A549 (cell line): ENCODE measurements at regions not wholly inside any gene's neighbourhood (a gene's known extent, or its start where the extent isn't known, plus 50 kb on each side); places are given as distances from the start of the nearest gene placed in this dataset.
"Not testable (repeated sequence)": the region's sequence is repeated elsewhere in the genome, so short reads cannot be mapped to it uniquely, and the experiment has no call there.

Source experiments
- ATAC-seq, 2 experiments: fragments of 200-7000 bp in 1 of 2; fragments of >200 bp in 1 of 2; cut with Nextera tagmentation in 1 of 2; cut with Tn5 transposase in 1 of 2; 3 replicates each; pipeline versions ENCODE4 v1.8.0 to v1.9.1; 2018 to 2020; ENCODE audit warnings: mild to moderate bottlenecking in 1 of 2, moderate library complexity in 1 of 2
- CTCF ChIA-PET: fragments of 300-600 bp; sonication (Branson Sonifier 250); formaldehyde crosslinking; extraction: SDS; loops from one replicate; lab custom pipeline; 2021; ENCODE audit warnings: antibody characterized with exemption, inconsistent platforms; lab: Yijun Ruan, JAX
- POLR2A ChIA-PET: fragments of 350-600 bp; formaldehyde crosslinking; extraction: SDS; loops from one replicate; lab custom pipeline; 2021; ENCODE audit warnings: antibody characterized with exemption, inconsistent platforms; lab: Yijun Ruan, JAX
- DNase-seq, 2 experiments: peaks; one replicate each; pipeline versions ENCODE4 v3.0.0 to v3.0.0-alpha.2; 2011 to 2016; ENCODE audit warnings: low read depth in 1 of 2, low spot score in 1 of 2
- FAIRE-seq: peaks from 2 replicates; lab custom pipeline; 2011; peaks lifted over from hg19 to GRCh38; lab: Jason Lieb, UNC
- H3K27ac ChIP-seq, 2 experiments: fragments of >200 bp; sonication (Bioruptor Twin); formaldehyde crosslinking; 3 replicates each; pipeline ENCODE4 v1.5.1; 2016 to 2017
- H3K4me1 ChIP-seq: fragments of >200 bp; sonication (Bioruptor Twin); formaldehyde crosslinking; 3 replicates; pipeline ENCODE4 v1.6.1; 2016
- H3K4me2 ChIP-seq: fragments of >200 bp; sonication (Bioruptor Twin); formaldehyde crosslinking; 3 replicates; pipeline ENCODE4 v1.6.1; 2016
- H3K4me3 ChIP-seq: fragments of >200 bp; sonication (Bioruptor Twin); formaldehyde crosslinking; 3 replicates; pipeline ENCODE4 v1.5.1; 2016
- H3K9me3 ChIP-seq: fragments of >200 bp; sonication (Bioruptor Twin); formaldehyde crosslinking; 3 replicates; pipeline ENCODE4 v1.6.1; 2016
- CHD4 ChIP-seq: fragments of 200-600 bp; sonication (generic); IDR thresholded peaks from 2 replicates; pipeline ENCODE4 v1.6.1; 2016; ENCODE audit warnings: antibody characterized with exemption, mild to moderate bottlenecking, borderline replicate concordance
- CTCF ChIP-seq: fragments of >200 bp; sonication (Bioruptor Twin); formaldehyde crosslinking; IDR thresholded peaks from 3 replicates; pipeline ENCODE4 v1.5.1; 2016
- FOSL2 ChIP-seq, 2 experiments: fragments of 450-650 bp in 1 of 2; fragments of >200 bp in 1 of 2; sonication (Bioruptor Twin) in 1 of 2; formaldehyde crosslinking; IDR thresholded peaks; 2 replicates each; pipeline versions ENCODE4 v1.5.0 to v1.6.1; 2016 to 2020; ENCODE audit warnings: mild to moderate bottlenecking in 1 of 2, moderate library complexity in 1 of 2
- GATA3 ChIP-seq: IDR thresholded peaks from 2 replicates; pipeline ENCODE4 v1.6.1; 2012; ENCODE audit warnings: borderline replicate concordance
- HEYL ChIP-seq: fragments of 250-450 bp; sonication (Bioruptor Pico); IDR thresholded peaks from 2 replicates; pipeline ENCODE4 v1.8.0; 2021; ENCODE audit warnings: mild to moderate bottlenecking, moderate library complexity
- HOXB5 ChIP-seq: fragments of 250-450 bp; sonication (Bioruptor Pico); IDR thresholded peaks from 2 replicates; pipeline ENCODE4 v1.5.0; 2020; ENCODE audit warnings: mild to moderate bottlenecking, moderate library complexity
- JUN ChIP-seq, 2 experiments: fragments of >200 bp; sonication (Bioruptor Twin); formaldehyde crosslinking; IDR thresholded peaks; 2 replicates in 1 of 2; 3 replicates in 1 of 2; pipeline ENCODE4 v1.6.1; 2016 to 2017
- KDM1A ChIP-seq: fragments of 200-600 bp; sonication (generic); IDR thresholded peaks from 2 replicates; pipeline ENCODE4 v1.6.1; 2016; ENCODE audit warnings: low read depth, mild to moderate bottlenecking
- MYC ChIP-seq: IDR thresholded peaks from 2 replicates; pipeline ENCODE4 v1.6.1; 2012; ENCODE audit warnings: mild to moderate bottlenecking, inconsistent platforms, low read length, improper control_type of control experiment, borderline replicate concordance
- NPAS2 ChIP-seq: fragments of 250-450 bp; sonication (Bioruptor Pico); IDR thresholded peaks from 2 replicates; pipeline ENCODE4 v1.8.0; 2022; ENCODE audit warnings: mild to moderate bottlenecking, moderate library complexity, borderline replicate concordance
- NR3C1 ChIP-seq: fragments of >200 bp; sonication (Bioruptor Twin); formaldehyde crosslinking; IDR thresholded peaks from 3 replicates; pipeline ENCODE4 v1.6.1; 2017
- PHF8 ChIP-seq: fragments of 200-600 bp; sonication (generic); IDR thresholded peaks from 2 replicates; pipeline ENCODE4 v1.6.1; 2016; ENCODE audit warnings: low read depth, mild to moderate bottlenecking, antibody characterized with exemption, moderate library complexity, borderline replicate concordance
- POLR2A ChIP-seq: IDR thresholded peaks from 2 replicates; pipeline ENCODE4 v1.6.1; 2012; ENCODE audit warnings: mild to moderate bottlenecking, low read length
- POLR2AphosphoS2 ChIP-seq: conservative IDR thresholded peaks from 2 replicates; pipeline ENCODE4 v1.6.1; 2012; ENCODE audit warnings: low read length, improper control_type of control experiment, inconsistent platforms
- REST ChIP-seq: fragments of 200-600 bp; sonication (generic); IDR thresholded peaks from 2 replicates; pipeline ENCODE4 v1.6.1; 2016; ENCODE audit warnings: antibody characterized with exemption, mild to moderate bottlenecking, moderate library complexity
- SREBF2 ChIP-seq: fragments of 450-650 bp; IDR thresholded peaks from 2 replicates; pipeline ENCODE4 v1.6.1; 2014; ENCODE audit warnings: mild to moderate bottlenecking, moderate library complexity
- TFCP2L1 ChIP-seq: fragments of 250-450 bp; sonication (Bioruptor Pico); IDR thresholded peaks from 2 replicates; pipeline ENCODE4 v1.5.0; 2021; ENCODE audit warnings: mild to moderate bottlenecking
- ZNF302 ChIP-seq: fragments of 250-450 bp; sonication (Bioruptor Pico); IDR thresholded peaks from 2 replicates; pipeline ENCODE4 v1.9.0; 2021; ENCODE audit warnings: inconsistent platforms, mild to moderate bottlenecking, moderate library complexity
- ZSCAN20 ChIP-seq: fragments of 250-450 bp; sonication (Bioruptor Pico); IDR thresholded peaks from 2 replicates; pipeline ENCODE4 v1.8.0; 2022; ENCODE audit warnings: mild to moderate bottlenecking, moderate library complexity
- WGBS: methylation state at CpG from one replicate; pipeline ENCODE4 v1.1.6; 2017; ENCODE audit errors: missing lambda C conversion rate; 5-methylcytosine and 5-hydroxymethylcytosine counted together

- H3K9me3 ChIP-seq = no peaks in the 10 kb centered on the region
- TF ChIP-seq JUN (IDR thresholded peaks at IDR 0.05) = no peak
- TF ChIP-seq CTCF = no peak
- TF ChIP-seq SREBF2 = no peak
- no peak for TF ChIP-seq HOXB5 (CRISPR knock-in tag)
- H3K4me3 ChIP-seq = no peak overlapping the region
- no peaks in the 10 kb centered on the region for H3K4me1 ChIP-seq
- ChIA-PET POLR2A (no interaction called here), CTCF (no interaction called here)
- FAIRE-seq (no peak), ATAC-seq (no peak), DNase-seq (no peak)
- H3K4me2 ChIP-seq = no peak overlapping the region
- H3K27ac ChIP-seq = no peak overlapping the region
- 34% methylated on average over 4 of the region's 4 CpGs for WGBS
Observed at GRCh38 chr5:85648495-85648894, 969.2 kb upstream of the COX7C start.

GRCh38 chr5:85651731-85652130 lies 966.0 kb upstream of the COX7C start:
- no peak overlapping the region for H3K27ac ChIP-seq
- TF ChIP-seq HEYL (CRISPR knock-in tag) (no peak), POLR2AphosphoS2 (no peak), PHF8 (no peak), FOSL2 (IDR thresholded peaks at IDR 0.05) (no peak), FOSL2 (CRISPR knock-in tag; IDR thresholded peaks at IDR 0.05) (no peak), NR3C1 (no peak), KDM1A (no peak), POLR2A (no peak), TFCP2L1 (CRISPR knock-in tag) (no peak), NPAS2 (CRISPR knock-in tag) (no peak), ZSCAN20 (CRISPR knock-in tag) (no peak), MYC (no peak)
- TF ChIP-seq, all 56 proteins: peak for 0
- no peaks in the 10 kb centered on the region for H3K4me1 ChIP-seq
- no peak for DNase-seq
- WGBS = 49% methylated on average over 1 of the region's 1 CpG
- H3K4me3 ChIP-seq = no peak overlapping the region
- ATAC-seq = no peak
- no peak for FAIRE-seq
- ChIA-PET POLR2A (no interaction called here), CTCF (no interaction called here)
- no peaks in the 10 kb centered on the region for H3K9me3 ChIP-seq
- no peak overlapping the region for H3K4me2 ChIP-seq

GRCh38 chr5:85654144-85654543 lies 963.6 kb upstream of the COX7C start:
- CTCF ChIA-PET, H3K4me1 ChIP-seq, POLR2A ChIA-PET, H3K9me3 ChIP-seq, DNase-seq, H3K27ac ChIP-seq, ATAC-seq, FAIRE-seq, H3K4me3 ChIP-seq, H3K4me2 ChIP-seq: not testable (repeated sequence)
- WGBS = 0% methylated on average over 3 of the region's 3 CpGs

- 4% methylated on average over 3 of the region's 3 CpGs for WGBS
- Histone ChIP-seq H3K27ac (no peak overlapping the region), H3K4me3 (no peak overlapping the region), H3K4me1 (no peaks in the 10 kb centered on the region), H3K4me2 (no peak overlapping the region), H3K9me3 (no peaks in the 10 kb centered on the region)
- ATAC-seq (no peak), FAIRE-seq (no peak), DNase-seq (no peak)
- TF ChIP-seq CHD4 (no peak), REST (no peak), ZNF302 (CRISPR knock-in tag) (no peak), SREBF2 (no peak), GATA3 (no peak)
- POLR2A ChIA-PET = no interaction called here
- CTCF ChIA-PET = no interaction called here
Observed at GRCh38 chr5:85656050-85656449, 961.7 kb upstream of the COX7C start.
